ENCODE measurements at regions not wholly inside any gene's neighbourhood (a gene's known extent, or its start where the extent isn't known, plus 50 kb on each side); places are given as distances from the start of the nearest gene placed in this dataset.

DNA sequence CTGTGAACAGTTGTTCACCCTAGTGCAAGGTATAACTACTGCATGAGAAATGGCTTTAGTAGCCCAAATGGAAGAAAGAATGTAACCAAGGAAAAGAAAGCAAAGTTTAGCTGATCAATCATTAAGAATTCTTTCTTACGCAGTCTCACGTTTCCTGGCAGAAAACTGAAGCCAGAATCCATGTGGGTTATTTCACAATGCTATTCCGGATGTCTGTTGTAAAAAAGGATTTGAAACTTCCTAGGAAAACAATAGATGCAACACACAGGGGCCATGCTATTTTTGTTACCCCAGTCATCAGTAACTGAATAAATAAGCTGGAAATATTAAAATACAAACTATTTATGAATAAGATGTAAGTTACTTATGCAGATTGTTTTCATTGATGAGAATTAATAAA is 802.5 kb downstream of the CDH8 start:
- TF ChIP-seq, protein P1, sequence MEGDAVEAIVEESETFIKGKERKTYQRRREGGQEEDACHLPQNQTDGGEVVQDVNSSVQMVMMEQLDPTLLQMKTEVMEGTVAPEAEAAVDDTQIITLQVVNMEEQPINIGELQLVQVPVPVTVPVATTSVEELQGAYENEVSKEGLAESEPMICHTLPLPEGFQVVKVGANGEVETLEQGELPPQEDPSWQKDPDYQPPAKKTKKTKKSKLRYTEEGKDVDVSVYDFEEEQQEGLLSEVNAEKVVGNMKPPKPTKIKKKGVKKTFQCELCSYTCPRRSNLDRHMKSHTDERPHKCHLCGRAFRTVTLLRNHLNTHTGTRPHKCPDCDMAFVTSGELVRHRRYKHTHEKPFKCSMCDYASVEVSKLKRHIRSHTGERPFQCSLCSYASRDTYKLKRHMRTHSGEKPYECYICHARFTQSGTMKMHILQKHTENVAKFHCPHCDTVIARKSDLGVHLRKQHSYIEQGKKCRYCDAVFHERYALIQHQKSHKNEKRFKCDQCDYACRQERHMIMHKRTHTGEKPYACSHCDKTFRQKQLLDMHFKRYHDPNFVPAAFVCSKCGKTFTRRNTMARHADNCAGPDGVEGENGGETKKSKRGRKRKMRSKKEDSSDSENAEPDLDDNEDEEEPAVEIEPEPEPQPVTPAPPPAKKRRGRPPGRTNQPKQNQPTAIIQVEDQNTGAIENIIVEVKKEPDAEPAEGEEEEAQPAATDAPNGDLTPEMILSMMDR (IDR thresholded peaks at IDR 0.05): no peak
- TF ChIP-seq POLR2A (IDR thresholded peaks at IDR 0.05): no peak
- TF ChIP-seq EP300 (IDR thresholded peaks at IDR 0.05): no peak
- no peak for TF ChIP-seq POLR2AphosphoS5 (IDR thresholded peaks at IDR 0.05)

Data from stomach (tissue), 4 donors.